GM19035 (cell line): ENCODE measurements at regions not wholly inside any gene's neighbourhood (a gene's known extent, or its start where the extent isn't known, plus 50 kb on each side); places are given as distances from the start of the nearest gene placed in this dataset.

Experiments
- ATAC-seq: cut with Tn5 transposase; IDR thresholded peaks from one replicate; pipeline ENCODE4 v1.9.1; 2021; ENCODE audit not compliant: unreplicated experiment

GRCh38 chr6:7960848-7961247 lies 50.3 kb upstream of the TXNDC5 start:
- peak; percentile 41 for ATAC-seq
